Liver (tissue), 7 donors: ENCODE measurements at regions not wholly inside any gene's neighbourhood (a gene's known extent, or its start where the extent isn't known, plus 50 kb on each side); places are given as distances from the start of the nearest gene placed in this dataset.

Source experiments
- DNase-seq: peaks from one replicate; pipeline ENCODE4 v3.0.0-alpha.2; 2017; ENCODE audit warnings: low spot score
- H3K27ac ChIP-seq, 2 donors: one replicate each; pipeline ENCODE4 v1.7.0; 2013; ENCODE audit warnings: inconsistent platforms in 2 of 2, low read length in 2 of 2, control low read depth in 1 of 2, low read depth in 1 of 2, mild to moderate bottlenecking in 1 of 2
- H3K27me3 ChIP-seq, 4 donors: one replicate each; pipeline versions ENCODE4 v1.6.1 to v1.7.0; 2013; ENCODE audit warnings: low read length in 3 of 4, inconsistent platforms in 1 of 4, mild to moderate bottlenecking in 1 of 4, moderate library complexity in 1 of 4; ENCODE audit not compliant: control insufficient read depth in 4 of 4, insufficient read depth in 4 of 4
- H3K36me3 ChIP-seq, 4 donors: one replicate each; pipeline versions ENCODE4 v1.6.1 to v1.7.0; 2013; ENCODE audit warnings: low read length in 3 of 4, mild to moderate bottlenecking in 3 of 4, low read depth in 1 of 4, moderate library complexity in 1 of 4; ENCODE audit not compliant: control insufficient read depth in 4 of 4, insufficient read depth in 3 of 4
- H3K4me1 ChIP-seq, 4 donors: one replicate each; pipeline versions ENCODE4 v1.6.1 to v1.7.0; 2013; ENCODE audit warnings: low read length in 3 of 4, mild to moderate bottlenecking in 3 of 4, moderate library complexity in 1 of 4; ENCODE audit not compliant: control insufficient read depth in 4 of 4, insufficient read depth in 4 of 4
- H3K4me3 ChIP-seq, 3 donors: one replicate each; pipeline versions ENCODE4 v1.6.1 to v1.7.0; 2013; ENCODE audit warnings: low read length in 3 of 3, control low read depth in 1 of 3, low read depth in 1 of 3, mild to moderate bottlenecking in 1 of 3
- H3K9ac ChIP-seq, 2 donors: one replicate each; pipeline ENCODE4 v1.7.0; 2013; ENCODE audit warnings: low read length in 2 of 2, mild to moderate bottlenecking in 2 of 2, moderate library complexity in 2 of 2, control low read depth in 1 of 2, low read depth in 1 of 2
- H3K9me3 ChIP-seq, 4 donors: one replicate each; pipeline versions ENCODE4 v1.6.1 to v1.7.0; 2013; ENCODE audit warnings: low read length in 3 of 4; ENCODE audit not compliant: control insufficient read depth in 4 of 4
- ATF3 ChIP-seq: IDR thresholded peaks from 2 replicates; pipeline ENCODE4 v1.6.1; 2016; ENCODE audit warnings: antibody characterized with exemption
- EGR1 ChIP-seq, 2 donors: IDR thresholded peaks; 2 replicates each; pipeline ENCODE4 v1.6.1; 2016 to 2018; ENCODE audit warnings: antibody characterized with exemption in 2 of 2, low read depth in 2 of 2
- FOXA1 ChIP-seq: IDR thresholded peaks from 2 replicates; pipeline ENCODE4 v1.6.1; 2016; ENCODE audit warnings: antibody characterized with exemption
- FOXA2 ChIP-seq: IDR thresholded peaks from 2 replicates; pipeline ENCODE4 v1.6.1; 2016; ENCODE audit warnings: antibody characterized with exemption
- GABPA ChIP-seq, 2 donors: IDR thresholded peaks in 1 of 2; conservative IDR thresholded peaks in 1 of 2; 2 replicates each; pipeline ENCODE4 v1.6.1; 2016; ENCODE audit warnings: antibody characterized with exemption in 2 of 2, mild to moderate bottlenecking in 1 of 2, moderate library complexity in 1 of 2
- HNF4A ChIP-seq, 2 donors: conservative IDR thresholded peaks; 2 replicates each; pipeline ENCODE4 v1.6.1; 2016; ENCODE audit warnings: antibody characterized with exemption in 2 of 2, mild to moderate bottlenecking in 2 of 2
- HNF4G ChIP-seq: IDR thresholded peaks from 2 replicates; pipeline ENCODE4 v1.6.1; 2016; ENCODE audit warnings: antibody characterized with exemption
- MAX ChIP-seq: IDR thresholded peaks from 2 replicates; pipeline ENCODE4 v1.6.1; 2016; ENCODE audit warnings: antibody characterized with exemption
- NR2F2 ChIP-seq: IDR thresholded peaks from 2 replicates; pipeline ENCODE4 v1.6.1; 2016; ENCODE audit warnings: antibody characterized with exemption
- RAD21 ChIP-seq, 2 donors: IDR thresholded peaks; 2 replicates each; pipeline ENCODE4 v1.6.1; 2016; ENCODE audit warnings: antibody characterized with exemption in 2 of 2, mild to moderate bottlenecking in 2 of 2
- REST ChIP-seq: IDR thresholded peaks from 2 replicates; pipeline ENCODE4 v1.6.1; 2016; ENCODE audit warnings: antibody characterized with exemption, mild to moderate bottlenecking
- RXRA ChIP-seq, 2 donors: IDR thresholded peaks; 2 replicates each; pipeline ENCODE4 v1.6.1; 2017 to 2018; ENCODE audit warnings: antibody characterized with exemption in 2 of 2, mild to moderate bottlenecking in 1 of 2
- SP1 ChIP-seq: IDR thresholded peaks from 2 replicates; pipeline ENCODE4 v1.6.1; 2018; ENCODE audit warnings: antibody characterized with exemption, mild to moderate bottlenecking
- TAF1 ChIP-seq: conservative IDR thresholded peaks from 2 replicates; pipeline ENCODE4 v1.6.1; 2016; ENCODE audit warnings: antibody characterized with exemption, mild to moderate bottlenecking
- ZBTB33 ChIP-seq: IDR thresholded peaks from 2 replicates; pipeline ENCODE4 v1.6.1; 2016; ENCODE audit warnings: antibody characterized with exemption
- WGBS: extraction: QIAGEN DNeasy Blood & Tissue Kit; methylation state at CpG from one replicate; pipeline ENCODE4 v1.1.7; 2013; 5-methylcytosine and 5-hydroxymethylcytosine counted together
- donor health status: healthy.
- donor health status: healthy.
- donor health status: healthy.
- donor health status: healthy.

GRCh38 chr5:100270023-100270771 lies 265.0 kb upstream of the FAM174A start:
- H3K4me1 ChIP-seq: no peaks in the 10 kb centered on the region
- peaks cover 0 to 2% (median 0%) of the 10 kb centered on the region in 4 donors for H3K27me3 ChIP-seq
- TF ChIP-seq RAD21 (IDR thresholded peaks at IDR 0.05) (no peak), HNF4A (conservative IDR thresholded peaks at IDR 0.05) (no peak), FOXA2 (no peak), RXRA (IDR thresholded peaks at IDR 0.05) (no peak), ATF3 (no peak), TAF1 (no peak), MAX (no peak), GABPA (IDR thresholded peaks at IDR 0.05 in 1 of 2, conservative IDR thresholded peaks at IDR 0.05 in 1 of 2) (no peak), REST (no peak), HNF4G (no peak), NR2F2 (no peak), FOXA1 (no peak)
- H3K27ac ChIP-seq: no peak overlapping the region
- 41% methylated on average over 7 of the region's 7 CpGs for WGBS
- no peaks in the 10 kb centered on the region for H3K9me3 ChIP-seq
- no peak for DNase-seq
- no peak overlapping the region for H3K4me3 ChIP-seq
- no peak overlapping the region for H3K9ac ChIP-seq
- no peaks in the 10 kb centered on the region for H3K36me3 ChIP-seq

- TF ChIP-seq SP1 (no peak), NR2F2 (no peak)
- no peaks in the 10 kb centered on the region for H3K9me3 ChIP-seq
- H3K27me3 ChIP-seq: no peaks in the 10 kb centered on the region
- no peak for DNase-seq
- H3K9ac ChIP-seq: no peak overlapping the region
- H3K4me3 ChIP-seq: no peak overlapping the region
- no peaks in the 10 kb centered on the region for H3K36me3 ChIP-seq
- WGBS: 67% methylated on average over 2 of the region's 2 CpGs
- H3K4me1 ChIP-seq: no peaks in the 10 kb centered on the region
- H3K27ac ChIP-seq: no peak overlapping the region
Observed at GRCh38 chr5:100260968-100261367, 274.2 kb upstream of the FAM174A start.

- Histone ChIP-seq H3K36me3 (no peaks in the 10 kb centered on the region), H3K27ac (no peak overlapping the region), H3K9ac (no peak overlapping the region), H3K4me3 (no peak overlapping the region), H3K4me1 (no peaks in the 10 kb centered on the region), H3K9me3 (no peaks in the 10 kb centered on the region), H3K27me3 (no peaks in the 10 kb centered on the region)
- no peak for DNase-seq
- TF ChIP-seq HNF4A (conservative IDR thresholded peaks at IDR 0.05) (no peak), SP1 (no peak), ZBTB33 (no peak), FOXA1 (no peak), EGR1 (IDR thresholded peaks at IDR 0.05; ENCODE audit: low read depth in 2 of 2) (no peak), RAD21 (IDR thresholded peaks at IDR 0.05) (no peak)
Observed at GRCh38 chr5:100252944-100253343, 282.2 kb upstream of the FAM174A start.
